Thyroid gland (tissue), 4 donors: ENCODE measurements at regions not wholly inside any gene's neighbourhood (a gene's known extent, or its start where the extent isn't known, plus 50 kb on each side); places are given as distances from the start of the nearest gene placed in this dataset.

Experiments used
- DNase-seq, 2 donors: peaks; one replicate each; pipeline ENCODE4 v3.0.0-alpha.2; 2019
- H3K27ac ChIP-seq, 3 donors: fragments of 200-600 bp; sonication (generic); 1 replicate in 2 of 3; 2 replicates in 1 of 3; pipeline ENCODE4 v1.5.1; 2016 to 2019; ENCODE audit warnings: mild to moderate bottlenecking in 1 of 3, moderate library complexity in 1 of 3
- H3K27me3 ChIP-seq: fragments of 200-600 bp; sonication (generic); one replicate; pipeline ENCODE4 v1.5.1; 2019
- H3K36me3 ChIP-seq, 2 donors: fragments of 200-600 bp; sonication (generic); one replicate each; pipeline ENCODE4 v1.5.1; 2016 to 2019
- H3K4me1 ChIP-seq, 2 donors: fragments of 200-600 bp; sonication (generic); one replicate each; pipeline ENCODE4 v1.5.1; 2017 to 2019
- H3K4me3 ChIP-seq, 3 donors: fragments of 200-600 bp; sonication (generic); replicated peaks in 1 of 3; 1 replicate in 2 of 3; 2 replicates in 1 of 3; pipeline ENCODE4 v1.5.1; 2016; ENCODE audit warnings: mild to moderate bottlenecking in 1 of 3
- H3K9me3 ChIP-seq: fragments of 200-600 bp; sonication (generic); one replicate; pipeline ENCODE4 v1.5.1; 2017
- CTCF ChIP-seq, 6 experiments: fragments of 200-600 bp in 3 of 6; fragments of 450-650 bp in 3 of 6; sonication (generic) in 3 of 6; IDR thresholded peaks; one replicate each; pipeline ENCODE4 v1.5.1; 2016 to 2019; ENCODE audit warnings: antibody characterized with exemption in 6 of 6, mild to moderate bottlenecking in 2 of 6, inconsistent platforms in 1 of 6, moderate library complexity in 1 of 6
- POLR2A ChIP-seq, 2 donors: fragments of 450-650 bp; IDR thresholded peaks; one replicate each; pipeline ENCODE4 v1.6.1; 2017; ENCODE audit warnings: antibody characterized with exemption in 2 of 2, mild to moderate bottlenecking in 2 of 2, moderate library complexity in 1 of 2
- WGBS, 2 donors: methylation state at CpG; one replicate each; pipeline ENCODE4 v1.1.5; 2017; 5-methylcytosine and 5-hydroxymethylcytosine counted together
- intact Hi-C: fragments of 100-400 bp; cut with DNase I; formaldehyde crosslinking; loops from one replicate; pipeline ENCODE4 v1.15.1; 2023

DNA sequence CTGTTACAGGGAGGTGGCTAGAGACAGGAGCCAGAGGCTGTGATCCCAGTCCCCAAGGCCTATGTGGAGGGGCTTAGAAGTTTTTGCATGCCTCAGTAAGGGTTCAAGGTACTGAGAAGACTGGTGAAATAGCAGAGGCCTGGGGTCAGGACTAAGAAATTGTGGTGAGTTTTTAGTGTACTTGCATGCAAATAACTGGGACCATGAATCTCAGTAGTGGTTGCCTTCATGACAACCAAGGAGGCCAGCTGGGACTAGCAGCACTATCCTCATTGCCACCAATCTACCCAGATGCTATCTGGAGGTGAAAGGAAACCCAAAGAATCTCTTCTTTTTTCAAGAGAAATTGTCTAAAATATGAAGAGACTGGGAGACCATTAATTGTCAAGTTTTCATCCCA is 395.1 kb downstream of the CETN3 start:
- Histone ChIP-seq H3K9me3 (no peaks in the 10 kb centered on the region), H3K36me3 (no peaks in the 10 kb centered on the region), H3K27me3 (no peaks in the 10 kb centered on the region), H3K4me1 (peaks cover 0 to 5% of the 10 kb centered on the region in 2 donors), H3K4me3 (no peak overlapping the region), H3K27ac (no peak overlapping the region)
- intact Hi-C loops, result no loop called here
- TF ChIP-seq CTCF (IDR thresholded peaks at IDR 0.05) (no peak), POLR2A (IDR thresholded peaks at IDR 0.05) (no peak)
- DNase-seq, result no peak

- TF ChIP-seq POLR2A (IDR thresholded peaks at IDR 0.05), result no peak
- no peak for DNase-seq
- Histone ChIP-seq H3K36me3 (no peaks in the 10 kb centered on the region), H3K4me1 (no peaks in the 10 kb centered on the region), H3K27me3 (no peaks in the 10 kb centered on the region), H3K9me3 (no peaks in the 10 kb centered on the region), H3K27ac (no peak overlapping the region), H3K4me3 (no peak overlapping the region)
- WGBS, 2 donors, result 88 to 89% methylated on average over 2 of the region's 2 CpGs
- intact Hi-C loops, result no loop called here
These were observed 409.2 kb downstream of the CETN3 start for GRCh38 chr5:90000351-90000750.

DNA sequence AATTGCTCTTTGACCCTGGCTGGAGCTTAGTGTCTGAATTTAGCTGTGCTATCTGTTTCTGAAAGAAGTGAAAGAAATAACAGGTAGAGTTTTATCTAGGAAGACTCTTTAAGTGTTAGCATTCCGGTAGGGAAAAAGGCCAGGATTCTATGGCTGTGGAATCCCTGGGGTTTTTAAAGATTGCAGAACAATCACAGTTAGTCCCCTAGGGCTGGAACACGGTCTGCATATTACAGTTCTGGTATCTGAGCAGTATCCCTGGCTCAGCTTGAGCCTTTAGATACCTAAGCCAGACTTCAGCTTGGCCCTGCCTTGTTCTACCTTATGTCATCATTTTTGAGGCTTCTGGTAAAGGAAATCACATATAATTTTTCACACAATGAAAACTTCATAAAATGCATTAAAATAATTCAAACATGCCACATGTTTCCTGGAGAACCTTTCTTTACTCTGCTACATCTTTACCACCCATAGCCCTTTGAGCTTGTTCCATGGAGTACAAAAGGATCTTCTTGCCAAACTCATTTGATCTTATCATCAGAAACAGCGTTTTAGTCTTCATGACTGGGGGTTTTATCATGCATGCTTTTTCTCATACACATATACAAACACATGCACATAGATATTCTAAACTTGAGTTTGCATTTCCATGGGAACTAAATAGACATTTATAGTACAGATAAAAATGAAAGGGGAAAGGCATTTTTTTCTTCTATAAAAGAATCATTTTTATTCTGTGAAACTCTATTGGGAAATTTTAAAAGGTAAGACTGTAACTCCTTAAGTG is 410.8 kb downstream of the CETN3 start:
- 52 to 60% methylated on average over 3 of the region's 3 CpGs for WGBS, 2 donors
- TF ChIP-seq CTCF (IDR thresholded peaks at IDR 0.05) (no peak), POLR2A (IDR thresholded peaks at IDR 0.05) (no peak)

DNA sequence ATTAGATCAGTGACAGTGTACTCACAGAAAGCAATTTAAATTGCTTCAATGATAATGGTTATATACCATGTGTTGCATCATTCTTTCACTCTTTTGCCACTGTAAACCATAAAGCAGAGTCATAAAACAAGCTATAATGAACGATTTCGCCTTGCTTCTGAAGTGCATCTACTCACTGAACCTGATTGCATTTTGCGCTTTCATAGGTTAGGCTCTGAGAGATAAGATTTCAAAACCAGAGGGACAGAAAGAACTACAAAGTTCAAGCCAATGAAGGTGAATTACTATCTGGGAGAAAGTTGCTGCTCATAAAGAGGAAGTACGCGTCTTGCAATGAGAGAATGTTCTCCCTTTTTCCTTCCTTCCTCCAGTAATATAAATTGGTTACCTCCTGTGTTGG is 412.7 kb downstream of the CETN3 start:
- Histone ChIP-seq H3K27me3 (no peaks in the 10 kb centered on the region), H3K27ac (no peak overlapping the region), H3K4me1 (no peaks in the 10 kb centered on the region), H3K9me3 (no peaks in the 10 kb centered on the region), H3K36me3 (no peaks in the 10 kb centered on the region), H3K4me3 (no peak overlapping the region)
- WGBS, 2 donors, result 91 to 93% methylated on average over 5 of the region's 5 CpGs
- TF ChIP-seq CTCF (IDR thresholded peaks at IDR 0.05) (no peak), POLR2A (IDR thresholded peaks at IDR 0.05) (no peak)
- DNase-seq, result no peak
- intact Hi-C loops, result no loop called here

More for the DNA sequence above, 410.8 kb downstream of the CETN3 start:
- intact Hi-C loops, result no loop called here
- no peak for DNase-seq
- H3K4me1 ChIP-seq, result no peaks in the 10 kb centered on the region
- H3K9me3 ChIP-seq, result no peaks in the 10 kb centered on the region
- H3K4me3 ChIP-seq, result no peak overlapping the region
- H3K36me3 ChIP-seq, result no peaks in the 10 kb centered on the region
- H3K27ac ChIP-seq, result no peak overlapping the region
- H3K27me3 ChIP-seq, result no peaks in the 10 kb centered on the region

- no peak for TF ChIP-seq POLR2A (IDR thresholded peaks at IDR 0.05)
- no peak for TF ChIP-seq CTCF (IDR thresholded peaks at IDR 0.05)
- H3K9me3 ChIP-seq, result no peaks in the 10 kb centered on the region
- H3K4me3 ChIP-seq, result no peak overlapping the region
- H3K36me3 ChIP-seq, result no peaks in the 10 kb centered on the region
- H3K4me1 ChIP-seq, result no peaks in the 10 kb centered on the region
- intact Hi-C loops, result no loop called here
- DNase-seq, result no peak
- H3K27ac ChIP-seq, result no peak overlapping the region
- no peaks in the 10 kb centered on the region for H3K27me3 ChIP-seq
- WGBS, 2 donors, result 78 to 81% methylated on average over 1 of the region's 1 CpG
These were observed 413.2 kb downstream of the CETN3 start for GRCh38 chr5:89996335-89996734.
